HG03066 (cell line): ENCODE measurements at regions not wholly inside any gene's neighbourhood (a gene's known extent, or its start where the extent isn't known, plus 50 kb on each side); places are given as distances from the start of the nearest gene placed in this dataset.
"Not testable (repeated sequence)": the region's sequence is repeated elsewhere in the genome, so short reads cannot be mapped to it uniquely, and the experiment has no call there.

Source experiments
- ATAC-seq: cut with Tn5 transposase; IDR thresholded peaks from one replicate; pipeline ENCODE4 v1.9.1; 2021; ENCODE audit warnings: low read depth; ENCODE audit not compliant: unreplicated experiment

GRCh38 chr13:54658771-54659170, 1630.2 kb downstream of the OLFM4 start:
- ATAC-seq: no peak

- no peak for ATAC-seq
Measured at GRCh38 chr13:54660277-54660676, 1631.7 kb downstream of the OLFM4 start.

GRCh38 chr13:54676526-54677113, 1648.0 kb downstream of the OLFM4 start:
- no peak for ATAC-seq

GRCh38 chr13:54682184-54682583, 1653.6 kb downstream of the OLFM4 start:
- ATAC-seq: no peak

GRCh38 chr13:54687173-54687572, 1658.6 kb downstream of the OLFM4 start:
- ATAC-seq: no peak

GRCh38 chr13:54699831-54700230, 1671.2 kb downstream of the OLFM4 start:
- ATAC-seq: no peak

GRCh38 chr13:54705738-54706137, 1677.1 kb downstream of the OLFM4 start:
- ATAC-seq: no peak

GRCh38 chr13:54706336-54706735, 1677.7 kb downstream of the OLFM4 start:
- ATAC-seq: no peak

- ATAC-seq: no peak
Measured at GRCh38 chr13:54709546-54709945, 1680.9 kb downstream of the OLFM4 start.

GRCh38 chr13:54733639-54734038, 1705.0 kb downstream of the OLFM4 start:
- no peak for ATAC-seq

GRCh38 chr13:54737211-54737610, 1708.6 kb downstream of the OLFM4 start:
- not testable (repeated sequence) for ATAC-seq

GRCh38 chr13:54742984-54743383, 1714.4 kb downstream of the OLFM4 start:
- ATAC-seq: no peak

- no peak for ATAC-seq
Measured at GRCh38 chr13:54744747-54745146, 1716.1 kb downstream of the OLFM4 start.

- no peak for ATAC-seq
Measured at GRCh38 chr13:54750521-54750920, 1721.9 kb downstream of the OLFM4 start.

GRCh38 chr13:54758795-54759194, 1730.2 kb downstream of the OLFM4 start:
- ATAC-seq: no peak

GRCh38 chr13:54768214-54768613, 1739.6 kb downstream of the OLFM4 start:
- ATAC-seq: no peak

GRCh38 chr13:54775501-54776191, 1747.0 kb downstream of the OLFM4 start:
- no peak for ATAC-seq

GRCh38 chr13:54787754-54788153, 1759.1 kb downstream of the OLFM4 start:
- no peak for ATAC-seq

GRCh38 chr13:54799621-54800226, 1771.1 kb downstream of the OLFM4 start:
- ATAC-seq: no peak

- ATAC-seq: no peak
Measured at GRCh38 chr13:54802226-54802625, 1773.6 kb downstream of the OLFM4 start.

- ATAC-seq: no peak
Measured at GRCh38 chr13:54805743-54806142, 1777.1 kb downstream of the OLFM4 start.

- not testable (repeated sequence) for ATAC-seq
Measured at GRCh38 chr13:54821938-54822470, 1793.4 kb downstream of the OLFM4 start.
